ENCODE measurements at regions not wholly inside any gene's neighbourhood (a gene's known extent, or its start where the extent isn't known, plus 50 kb on each side); places are given as distances from the start of the nearest gene placed in this dataset.

- Mint-ChIP-seq H3K4me1 (no peaks in the 10 kb centered on the region), H3K27ac (no peak overlapping the region), H3K27me3 (no peaks in the 10 kb centered on the region), H3K36me3 (ENCODE audit: low read depth) (no peaks in the 10 kb centered on the region), H3K9me3 (no peaks in the 10 kb centered on the region), H3K4me3 (no peak overlapping the region)
- ChIA-PET POLR2A (no interaction called here), CTCF (no interaction called here)
- DNase-seq, result no peak
Observed at GRCh38 chr1:80909172-80909784, 891.5 kb upstream of the ADGRL2 start.

- Mint-ChIP-seq H3K4me1 (no peaks in the 10 kb centered on the region), H3K27me3 (no peaks in the 10 kb centered on the region), H3K4me3 (no peak overlapping the region), H3K36me3 (ENCODE audit: low read depth) (no peaks in the 10 kb centered on the region), H3K9me3 (no peaks in the 10 kb centered on the region), H3K27ac (no peak overlapping the region)
- ChIA-PET CTCF (no interaction called here), POLR2A (no interaction called here)
- no peak for DNase-seq
Observed at GRCh38 chr1:80896781-80897356, 903.9 kb upstream of the ADGRL2 start.

- DNase-seq, result no peak
- no peaks in the 10 kb centered on the region for H3K27me3 Mint-ChIP-seq
- no peak overlapping the region for H3K27ac Mint-ChIP-seq
- H3K4me3 Mint-ChIP-seq, result no peak overlapping the region
- ChIA-PET CTCF (no interaction called here), POLR2A (no interaction called here)
- no peaks in the 10 kb centered on the region for H3K36me3 Mint-ChIP-seq (ENCODE audit: low read depth)
- H3K4me1 Mint-ChIP-seq, result no peaks in the 10 kb centered on the region
- no peaks in the 10 kb centered on the region for H3K9me3 Mint-ChIP-seq
Observed at GRCh38 chr1:80894921-80895320, 905.8 kb upstream of the ADGRL2 start.

DNA sequence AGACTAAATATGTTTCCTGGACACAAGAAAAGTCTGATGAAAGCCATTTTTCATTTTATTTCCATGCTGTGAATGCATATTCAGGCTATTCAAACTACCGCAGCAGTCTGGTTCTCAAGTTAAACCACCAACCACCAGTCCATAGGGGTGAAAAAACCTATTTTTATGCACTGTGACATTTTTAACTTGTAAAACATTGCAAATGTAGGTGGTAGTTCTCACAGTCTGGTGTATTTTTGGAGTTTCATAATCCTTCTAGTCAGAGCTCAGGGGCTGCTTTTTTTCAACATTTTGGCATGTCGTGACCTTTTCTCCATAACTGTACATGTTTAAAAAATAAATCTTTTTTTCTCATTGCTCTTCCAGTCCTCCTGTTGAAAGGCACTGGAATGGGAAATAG lies 907.6 kb upstream of the ADGRL2 start:
- POLR2A ChIA-PET, result no interaction called here

DNA sequence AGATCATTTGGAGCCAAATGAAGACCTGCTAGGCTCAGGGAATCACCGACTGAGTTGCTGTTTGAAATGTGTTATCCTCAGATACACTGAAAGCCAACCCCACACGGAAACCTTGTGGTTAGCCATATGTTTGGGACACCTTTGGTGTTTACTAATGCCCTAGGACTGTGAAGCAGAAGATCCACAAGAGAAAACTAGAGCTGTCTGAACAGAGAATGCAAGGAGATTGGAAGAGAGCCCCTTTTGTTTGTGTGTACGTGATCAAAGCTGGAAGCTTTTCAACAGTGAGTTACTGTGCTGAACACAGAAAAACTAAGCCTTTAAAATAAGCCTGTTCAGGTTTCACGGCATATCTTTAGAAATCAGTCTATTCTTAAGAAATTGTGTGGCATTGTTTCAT lies 908.2 kb upstream of the ADGRL2 start:
- no peak overlapping the region for H3K4me3 Mint-ChIP-seq
- no peaks in the 10 kb centered on the region for H3K36me3 Mint-ChIP-seq (ENCODE audit: low read depth)
- no peaks in the 10 kb centered on the region for H3K9me3 Mint-ChIP-seq
- H3K27ac Mint-ChIP-seq, result no peak overlapping the region
- ChIA-PET POLR2A (no interaction called here), CTCF (no interaction called here)
- DNase-seq, result no peak
- H3K27me3 Mint-ChIP-seq, result no peaks in the 10 kb centered on the region
- H3K4me1 Mint-ChIP-seq, result no peaks in the 10 kb centered on the region

More for the DNA sequence above, 907.6 kb upstream of the ADGRL2 start:
- Mint-ChIP-seq H3K36me3 (ENCODE audit: low read depth) (no peaks in the 10 kb centered on the region), H3K27ac (no peak overlapping the region), H3K27me3 (no peaks in the 10 kb centered on the region), H3K9me3 (no peaks in the 10 kb centered on the region), H3K4me1 (no peaks in the 10 kb centered on the region), H3K4me3 (no peak overlapping the region)
- CTCF ChIA-PET, result no interaction called here
- DNase-seq, result no peak

DNA sequence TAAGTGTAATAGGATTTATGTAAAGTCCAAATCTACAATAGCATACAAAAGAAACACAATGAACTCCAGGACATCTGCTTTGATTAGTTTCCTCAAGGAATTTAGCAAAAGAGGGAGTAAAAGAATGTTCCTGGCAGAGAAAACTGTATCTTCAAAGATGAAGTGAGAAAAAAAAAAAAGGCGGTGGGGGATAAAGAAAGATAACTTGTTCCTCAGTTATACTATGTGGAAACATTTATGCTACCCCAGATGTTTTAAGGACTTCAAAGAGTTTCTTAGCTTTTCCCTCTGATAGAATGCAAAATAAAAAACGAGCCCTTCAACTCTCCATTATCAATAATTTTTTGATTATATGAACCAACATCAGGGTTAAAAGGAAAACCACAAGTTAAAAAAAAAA lies 908.9 kb upstream of the ADGRL2 start:
- CTCF ChIA-PET, result no interaction called here
- DNase-seq, result no peak
- H3K27ac Mint-ChIP-seq, result no peak overlapping the region
- H3K4me1 Mint-ChIP-seq, result no peaks in the 10 kb centered on the region
- H3K36me3 Mint-ChIP-seq (ENCODE audit: low read depth), result no peaks in the 10 kb centered on the region
- H3K27me3 Mint-ChIP-seq, result no peaks in the 10 kb centered on the region
- POLR2A ChIA-PET, result no interaction called here
- no peaks in the 10 kb centered on the region for H3K9me3 Mint-ChIP-seq
- H3K4me3 Mint-ChIP-seq, result no peak overlapping the region

DNA sequence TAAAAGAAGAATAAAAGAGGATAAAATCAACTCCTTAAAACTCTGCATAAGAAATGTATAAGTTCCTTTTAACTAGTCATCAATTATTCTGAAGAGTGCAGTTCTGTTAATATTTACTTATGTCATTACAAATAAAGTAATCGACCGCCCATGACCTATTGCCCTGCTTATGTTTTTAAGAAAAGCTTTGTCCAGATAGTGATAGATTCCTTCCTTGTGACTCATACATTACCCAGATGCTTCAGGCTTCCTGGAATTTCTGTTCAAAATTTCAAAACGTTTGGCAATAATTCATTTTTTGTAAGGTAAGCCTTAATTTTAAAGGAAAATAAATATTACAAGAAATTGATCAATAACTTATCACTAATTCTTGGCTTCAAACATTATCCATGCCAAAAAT lies 918.2 kb upstream of the ADGRL2 start:
- Mint-ChIP-seq H3K4me1 (no peaks in the 10 kb centered on the region), H3K9me3 (peaks cover 2% of the 10 kb centered on the region), H3K27ac (no peak overlapping the region), H3K36me3 (ENCODE audit: low read depth) (no peaks in the 10 kb centered on the region), H3K27me3 (no peaks in the 10 kb centered on the region), H3K4me3 (no peak overlapping the region)
- no peak for DNase-seq
- CTCF ChIA-PET, result no interaction called here
- POLR2A ChIA-PET, result no interaction called here

DNA sequence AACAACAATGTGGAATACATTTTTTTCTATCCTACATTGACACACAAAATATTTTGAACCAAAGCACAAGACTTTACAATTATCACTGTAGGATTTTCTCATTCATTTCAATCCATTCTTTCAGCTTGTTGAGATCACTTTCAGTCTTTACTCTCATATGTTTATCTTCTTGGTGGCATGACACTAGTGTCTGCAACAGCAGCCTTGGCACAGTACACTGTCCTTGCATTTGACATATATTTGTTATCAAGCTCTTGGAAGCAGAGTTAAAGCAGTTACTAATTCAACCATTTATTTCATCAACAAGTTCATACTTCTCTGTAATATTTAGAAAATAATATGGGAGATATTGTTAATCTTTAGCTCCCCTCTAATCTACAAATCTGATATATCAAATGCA lies 922.4 kb upstream of the ADGRL2 start:
- peaks cover 2% of the 10 kb centered on the region for H3K9me3 Mint-ChIP-seq
- no peaks in the 10 kb centered on the region for H3K36me3 Mint-ChIP-seq (ENCODE audit: low read depth)
- H3K27ac Mint-ChIP-seq, result no peak overlapping the region
- DNase-seq, result no peak
- CTCF ChIA-PET, result no interaction called here
- POLR2A ChIA-PET, result no interaction called here
- no peak overlapping the region for H3K4me3 Mint-ChIP-seq
- no peaks in the 10 kb centered on the region for H3K27me3 Mint-ChIP-seq
- H3K4me1 Mint-ChIP-seq, result no peaks in the 10 kb centered on the region

DNA sequence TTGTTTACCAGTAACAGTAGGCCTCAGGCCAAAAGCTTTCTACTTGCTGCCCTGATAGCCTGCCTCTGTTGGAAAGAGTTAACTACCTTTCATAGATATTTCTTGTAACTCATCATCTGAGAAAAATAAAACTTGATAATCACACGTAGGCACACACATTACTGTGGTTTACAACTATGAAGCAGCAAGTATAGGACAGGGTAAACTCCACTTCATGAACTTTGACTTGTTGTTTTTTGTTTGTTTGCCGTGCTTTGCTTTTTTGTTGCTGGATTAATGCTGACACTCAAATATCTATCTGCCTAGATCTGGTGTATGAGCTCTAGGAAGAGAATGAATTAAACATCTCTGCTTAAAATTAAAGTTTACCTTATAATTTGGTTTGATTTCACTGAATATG lies 924.7 kb upstream of the ADGRL2 start:
- ChIA-PET POLR2A (no interaction called here), CTCF (no interaction called here)
- Mint-ChIP-seq H3K36me3 (ENCODE audit: low read depth) (no peaks in the 10 kb centered on the region), H3K4me3 (no peak overlapping the region), H3K9me3 (peaks cover 2% of the 10 kb centered on the region), H3K27ac (no peak overlapping the region), H3K27me3 (no peaks in the 10 kb centered on the region), H3K4me1 (no peaks in the 10 kb centered on the region)
- DNase-seq, result no peak

DNA sequence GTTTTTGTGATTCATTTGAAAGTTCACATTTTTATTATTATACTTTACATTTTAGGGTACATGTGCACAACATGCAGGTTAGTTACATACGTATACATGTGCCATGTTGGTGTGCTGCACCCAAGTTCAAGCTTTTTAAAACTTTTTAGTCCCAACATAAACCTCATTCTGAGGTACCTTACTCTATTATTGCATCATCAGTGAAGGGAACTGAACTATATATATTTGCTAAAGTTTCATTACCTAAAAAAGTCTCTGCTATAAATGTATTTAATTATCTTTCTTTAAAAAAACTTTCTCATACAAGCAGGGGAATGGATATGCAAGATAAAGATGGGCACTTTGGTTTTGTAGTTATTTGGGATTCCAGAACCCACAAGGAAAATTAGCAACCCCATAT lies 931.4 kb upstream of the ADGRL2 start:
- CTCF ChIA-PET, result no interaction called here
- POLR2A ChIA-PET, result no interaction called here
- H3K4me1 Mint-ChIP-seq, result no peaks in the 10 kb centered on the region
- H3K9me3 Mint-ChIP-seq, result no peaks in the 10 kb centered on the region
- DNase-seq, result no peak
- H3K27ac Mint-ChIP-seq, result no peak overlapping the region
- no peak overlapping the region for H3K4me3 Mint-ChIP-seq
- no peaks in the 10 kb centered on the region for H3K36me3 Mint-ChIP-seq (ENCODE audit: low read depth)
- no peaks in the 10 kb centered on the region for H3K27me3 Mint-ChIP-seq

GRCh38 chr1:80847904-80848303 lies 952.8 kb upstream of the ADGRL2 start:
- CTCF ChIA-PET, result no interaction called here
- no peak for DNase-seq

GRCh38 chr1:80846966-80847365 lies 953.8 kb upstream of the ADGRL2 start:
- no peaks in the 10 kb centered on the region for H3K4me1 Mint-ChIP-seq
- no peak for DNase-seq
- H3K27ac Mint-ChIP-seq, result no peak overlapping the region
- peaks cover 4% of the 10 kb centered on the region for H3K9me3 Mint-ChIP-seq
- no peak overlapping the region for H3K4me3 Mint-ChIP-seq
- ChIA-PET POLR2A (no interaction called here), CTCF (no interaction called here)
- H3K27me3 Mint-ChIP-seq, result no peaks in the 10 kb centered on the region
- H3K36me3 Mint-ChIP-seq (ENCODE audit: low read depth), result no peaks in the 10 kb centered on the region

More at GRCh38 chr1:80847904-80848303, 952.8 kb upstream of the ADGRL2 start:
- H3K27ac Mint-ChIP-seq, result no peak overlapping the region
- H3K27me3 Mint-ChIP-seq, result no peaks in the 10 kb centered on the region
- no peaks in the 10 kb centered on the region for H3K4me1 Mint-ChIP-seq
- no peaks in the 10 kb centered on the region for H3K36me3 Mint-ChIP-seq (ENCODE audit: low read depth)
- POLR2A ChIA-PET, result no interaction called here
- no peak overlapping the region for H3K4me3 Mint-ChIP-seq
- peaks cover 4% of the 10 kb centered on the region for H3K9me3 Mint-ChIP-seq

GRCh38 chr1:80842796-80843195 lies 957.9 kb upstream of the ADGRL2 start:
- Mint-ChIP-seq H3K27me3 (no peaks in the 10 kb centered on the region), H3K36me3 (ENCODE audit: low read depth) (no peaks in the 10 kb centered on the region), H3K4me1 (no peaks in the 10 kb centered on the region), H3K27ac (no peak overlapping the region), H3K9me3 (peaks cover 2% of the 10 kb centered on the region), H3K4me3 (no peak overlapping the region)
- no peak for DNase-seq
- ChIA-PET CTCF (no interaction called here), POLR2A (no interaction called here)

DNA sequence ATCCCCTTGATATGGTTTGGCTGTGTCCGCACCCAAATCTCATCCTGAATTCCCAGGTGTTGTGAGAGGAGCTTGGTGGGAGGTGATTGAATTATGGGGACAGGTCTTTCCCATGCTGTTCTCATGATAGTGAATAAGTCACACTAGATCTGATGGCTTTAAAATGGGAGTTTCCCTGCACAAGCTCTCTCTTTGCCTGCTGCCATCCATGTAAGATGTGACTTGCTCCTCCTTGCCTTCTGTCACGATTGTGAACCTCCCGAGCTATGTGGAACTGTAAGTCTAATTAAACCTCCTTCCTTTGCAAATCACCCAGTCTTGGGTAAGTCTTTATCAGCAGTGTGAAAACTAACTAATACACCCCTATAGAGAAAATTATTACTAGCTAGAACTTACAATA lies 959.5 kb upstream of the ADGRL2 start:
- CTCF ChIA-PET, result no interaction called here
- Mint-ChIP-seq H3K27me3 (no peaks in the 10 kb centered on the region), H3K4me1 (no peaks in the 10 kb centered on the region), H3K4me3 (no peak overlapping the region), H3K27ac (no peak overlapping the region), H3K9me3 (peaks cover 2% of the 10 kb centered on the region), H3K36me3 (ENCODE audit: low read depth) (no peaks in the 10 kb centered on the region)
- DNase-seq, result no peak
- POLR2A ChIA-PET, result no interaction called here
